Hepatocyte (in vitro differentiated cells): ENCODE measurements at regions not wholly inside any gene's neighbourhood (a gene's known extent, or its start where the extent isn't known, plus 50 kb on each side); places are given as distances from the start of the nearest gene placed in this dataset.

ENCODE experiments used
- EZH2 ChIP-seq: fragments of 200-600 bp; sonication (generic); IDR thresholded peaks from 2 replicates; pipeline ENCODE4 v1.6.1; 2016; ENCODE audit warnings: antibody characterized with exemption, mild to moderate bottlenecking, borderline replicate concordance
- EZH2phosphoT487 ChIP-seq: fragments of 200-600 bp; sonication (generic); IDR thresholded peaks from one replicate; pipeline ENCODE4 v1.6.1; 2018; ENCODE audit warnings: antibody characterized with exemption, mild to moderate bottlenecking, low read depth, moderate library complexity; ENCODE audit not compliant: unreplicated experiment, severe bottlenecking
- TF ChIP-seq, protein P1 (sequence below): fragments of 200-600 bp; sonication (generic); IDR thresholded peaks from 2 replicates; pipeline ENCODE4 v1.5.1; 2016; ENCODE audit warnings: antibody characterized with exemption, mild to moderate bottlenecking; ENCODE audit not compliant: poor library complexity

DNA sequence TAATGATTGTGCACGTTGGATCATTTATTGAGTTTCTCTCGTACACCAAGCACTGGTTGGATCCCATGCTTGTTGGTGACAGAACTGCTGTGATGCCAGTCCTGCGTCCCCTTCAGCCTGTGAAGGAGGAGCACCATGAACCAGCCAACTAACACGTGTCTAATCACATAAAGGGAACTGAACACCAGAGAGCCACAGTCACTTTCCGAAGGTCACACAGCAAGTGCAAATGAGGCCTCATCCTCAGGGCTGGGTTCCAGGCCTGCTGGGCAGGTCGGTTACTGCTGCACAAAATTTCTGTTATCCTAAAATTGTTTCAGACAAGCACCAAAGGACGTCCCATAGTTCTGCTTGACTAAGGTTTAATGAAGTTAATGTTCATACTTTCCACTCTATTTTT, 332.0 kb upstream of the ZNF32 start:
- TF ChIP-seq EZH2 (no peak), EZH2phosphoT487 (no peak)
- TF ChIP-seq, protein P1, sequence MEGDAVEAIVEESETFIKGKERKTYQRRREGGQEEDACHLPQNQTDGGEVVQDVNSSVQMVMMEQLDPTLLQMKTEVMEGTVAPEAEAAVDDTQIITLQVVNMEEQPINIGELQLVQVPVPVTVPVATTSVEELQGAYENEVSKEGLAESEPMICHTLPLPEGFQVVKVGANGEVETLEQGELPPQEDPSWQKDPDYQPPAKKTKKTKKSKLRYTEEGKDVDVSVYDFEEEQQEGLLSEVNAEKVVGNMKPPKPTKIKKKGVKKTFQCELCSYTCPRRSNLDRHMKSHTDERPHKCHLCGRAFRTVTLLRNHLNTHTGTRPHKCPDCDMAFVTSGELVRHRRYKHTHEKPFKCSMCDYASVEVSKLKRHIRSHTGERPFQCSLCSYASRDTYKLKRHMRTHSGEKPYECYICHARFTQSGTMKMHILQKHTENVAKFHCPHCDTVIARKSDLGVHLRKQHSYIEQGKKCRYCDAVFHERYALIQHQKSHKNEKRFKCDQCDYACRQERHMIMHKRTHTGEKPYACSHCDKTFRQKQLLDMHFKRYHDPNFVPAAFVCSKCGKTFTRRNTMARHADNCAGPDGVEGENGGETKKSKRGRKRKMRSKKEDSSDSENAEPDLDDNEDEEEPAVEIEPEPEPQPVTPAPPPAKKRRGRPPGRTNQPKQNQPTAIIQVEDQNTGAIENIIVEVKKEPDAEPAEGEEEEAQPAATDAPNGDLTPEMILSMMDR = no peak
